GM12875 (cell line): ENCODE measurements at regions not wholly inside any gene's neighbourhood (a gene's known extent, or its start where the extent isn't known, plus 50 kb on each side); places are given as distances from the start of the nearest gene placed in this dataset.

Experiments used
- H3K4me3 ChIP-seq: one replicate; pipeline ENCODE4 v1.5.1; 2011; ENCODE audit warnings: low read depth, low read length, control low read depth
- CTCF ChIP-seq: IDR thresholded peaks from 2 replicates; pipeline ENCODE4 v1.5.1; 2011; ENCODE audit warnings: low read depth, mild to moderate bottlenecking, control low read depth, inconsistent platforms, low read length, moderate library complexity, borderline replicate concordance; ENCODE audit not compliant: insufficient read depth

GRCh38 chr18:24869285-24869684 lies 408.8 kb downstream of the HRH4 start:
- TF ChIP-seq CTCF = no peak
- H3K4me3 ChIP-seq = no peak overlapping the region

- H3K4me3 ChIP-seq = no peak overlapping the region
- TF ChIP-seq CTCF = no peak
Measured at GRCh38 chr18:24875286-24875685, 414.8 kb downstream of the HRH4 start.

- H3K4me3 ChIP-seq = no peak overlapping the region
- no peak for TF ChIP-seq CTCF
Measured at GRCh38 chr18:24875777-24876176, 415.3 kb downstream of the HRH4 start.

- H3K4me3 ChIP-seq = no peak overlapping the region
Measured at GRCh38 chr18:24876266-24876665, 415.8 kb downstream of the HRH4 start.

GRCh38 chr18:24877066-24877465 lies 416.6 kb downstream of the HRH4 start:
- no peak overlapping the region for H3K4me3 ChIP-seq
- no peak for TF ChIP-seq CTCF

More at GRCh38 chr18:24876266-24876665, 415.8 kb downstream of the HRH4 start:
- no peak for TF ChIP-seq CTCF

GRCh38 chr18:24877546-24877945 lies 417.1 kb downstream of the HRH4 start:
- H3K4me3 ChIP-seq = no peak overlapping the region
- no peak for TF ChIP-seq CTCF

GRCh38 chr18:24878289-24878688 lies 417.9 kb downstream of the HRH4 start:
- no peak overlapping the region for H3K4me3 ChIP-seq
- TF ChIP-seq CTCF = no peak
